Astrocyte of the cerebellum (primary cell): ENCODE measurements at regions not wholly inside any gene's neighbourhood (a gene's known extent, or its start where the extent isn't known, plus 50 kb on each side); places are given as distances from the start of the nearest gene placed in this dataset.

Experiments
- DNase-seq: peaks from one replicate; pipeline ENCODE4 v3.0.0-alpha.2; 2011; ENCODE audit warnings: low read depth
- H3K4me3 ChIP-seq: 2 replicates; pipeline ENCODE4 v1.5.1; 2011; ENCODE audit warnings: mild to moderate bottlenecking, low read depth, low read length, moderate library complexity
- in situ Hi-C: cut with HindIII; loops from 2 replicates; pipeline ENCODE4 v1.10.0; 2017; ENCODE audit warnings: low sequenced_read_pairs
- TF ChIP-seq, protein P1 (sequence below): IDR thresholded peaks from 2 replicates; pipeline ENCODE4 v1.5.1; 2012; ENCODE audit warnings: low read length, low read depth, moderate library complexity, mild to moderate bottlenecking; ENCODE audit errors: missing control alignments

- in situ Hi-C loops, result no loop called here
- TF ChIP-seq, protein P1, sequence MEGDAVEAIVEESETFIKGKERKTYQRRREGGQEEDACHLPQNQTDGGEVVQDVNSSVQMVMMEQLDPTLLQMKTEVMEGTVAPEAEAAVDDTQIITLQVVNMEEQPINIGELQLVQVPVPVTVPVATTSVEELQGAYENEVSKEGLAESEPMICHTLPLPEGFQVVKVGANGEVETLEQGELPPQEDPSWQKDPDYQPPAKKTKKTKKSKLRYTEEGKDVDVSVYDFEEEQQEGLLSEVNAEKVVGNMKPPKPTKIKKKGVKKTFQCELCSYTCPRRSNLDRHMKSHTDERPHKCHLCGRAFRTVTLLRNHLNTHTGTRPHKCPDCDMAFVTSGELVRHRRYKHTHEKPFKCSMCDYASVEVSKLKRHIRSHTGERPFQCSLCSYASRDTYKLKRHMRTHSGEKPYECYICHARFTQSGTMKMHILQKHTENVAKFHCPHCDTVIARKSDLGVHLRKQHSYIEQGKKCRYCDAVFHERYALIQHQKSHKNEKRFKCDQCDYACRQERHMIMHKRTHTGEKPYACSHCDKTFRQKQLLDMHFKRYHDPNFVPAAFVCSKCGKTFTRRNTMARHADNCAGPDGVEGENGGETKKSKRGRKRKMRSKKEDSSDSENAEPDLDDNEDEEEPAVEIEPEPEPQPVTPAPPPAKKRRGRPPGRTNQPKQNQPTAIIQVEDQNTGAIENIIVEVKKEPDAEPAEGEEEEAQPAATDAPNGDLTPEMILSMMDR, result no peak
- H3K4me3 ChIP-seq, result no peak overlapping the region
- DNase-seq, result no peak
These were observed 50.6 kb upstream of the GNAO1 start for GRCh38 chr16:56140645-56141044.

- in situ Hi-C loops, result no loop called here
- no peak overlapping the region for H3K4me3 ChIP-seq
- no peak for DNase-seq
- TF ChIP-seq, protein P1, result no peak
These were observed 54.0 kb upstream of the GNAO1 start for GRCh38 chr16:56137269-56137668.

GRCh38 chr16:56136256-56136655 is 55.0 kb upstream of the GNAO1 start:
- in situ Hi-C loops, result no loop called here
- DNase-seq, result no peak
- H3K4me3 ChIP-seq, result no peak overlapping the region
- TF ChIP-seq, protein P1, result no peak

DNA sequence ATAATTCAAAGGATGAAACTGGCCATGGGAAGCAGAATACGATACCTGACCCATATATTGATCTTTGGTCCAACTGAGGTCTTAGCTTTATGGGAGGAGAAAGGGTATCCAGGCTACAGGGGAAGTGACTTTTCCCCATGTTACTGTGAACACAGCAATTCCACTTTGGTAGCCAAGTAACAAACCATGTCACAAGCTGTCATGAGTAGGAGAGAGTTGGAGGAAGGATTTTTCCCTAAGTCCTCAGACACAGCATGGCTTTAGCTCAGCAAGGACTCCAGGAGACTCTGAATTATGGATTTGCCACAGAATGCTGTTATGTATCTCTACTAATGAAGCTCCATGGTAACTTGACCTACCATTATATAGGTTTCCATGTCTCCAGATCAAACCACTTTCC is 56.5 kb upstream of the GNAO1 start:
- no peak for DNase-seq
- in situ Hi-C loops, result no loop called here
- TF ChIP-seq, protein P1, result no peak
- H3K4me3 ChIP-seq, result no peak overlapping the region

GRCh38 chr16:56125922-56126321 is 65.4 kb upstream of the GNAO1 start:
- H3K4me3 ChIP-seq, result no peak overlapping the region
- in situ Hi-C loops, result no loop called here
- TF ChIP-seq, protein P1, result no peak
- no peak for DNase-seq

- DNase-seq, result no peak
- TF ChIP-seq, protein P1, result no peak
- in situ Hi-C loops, result no loop called here
- no peak overlapping the region for H3K4me3 ChIP-seq
These were observed 69.0 kb upstream of the GNAO1 start for GRCh38 chr16:56122251-56122650.

DNA sequence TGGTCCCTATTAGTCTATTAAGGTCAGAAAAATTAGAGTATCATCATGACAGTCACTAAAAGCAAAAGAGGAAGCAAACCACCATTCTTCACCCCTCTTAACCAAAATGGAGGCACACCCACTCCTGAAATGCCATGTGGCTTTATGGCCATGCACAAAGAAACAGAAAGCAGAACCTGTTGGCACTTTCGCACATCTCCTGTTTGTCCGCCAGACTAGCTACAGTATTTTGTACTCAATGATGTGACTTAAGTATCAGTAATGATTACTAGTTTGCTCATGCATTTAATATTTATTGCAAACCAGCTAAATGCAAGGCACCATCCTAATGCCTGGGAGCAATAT is 70.2 kb upstream of the GNAO1 start:
- TF ChIP-seq, protein P1, result no peak
- DNase-seq, result no peak
- no peak overlapping the region for H3K4me3 ChIP-seq
- in situ Hi-C loops, result no loop called here
